ENCODE measurements at regions not wholly inside any gene's neighbourhood (a gene's known extent, or its start where the extent isn't known, plus 50 kb on each side); places are given as distances from the start of the nearest gene placed in this dataset.

GRCh38 chr11:115631609-115632008, 127.4 kb upstream of the CADM1 start:
- no peak for TF ChIP-seq CTCF (IDR thresholded peaks at IDR 0.05)
- Mint-ChIP-seq H3K36me3 (ENCODE audit: low read depth) (peaks cover 4% of the 10 kb centered on the region), H3K4me3 (no peak overlapping the region), H3K27me3 (ENCODE audit: low read depth, poor library complexity) (peaks cover 6% of the 10 kb centered on the region), H3K4me1 (peaks cover 58% of the 10 kb centered on the region), H3K27ac (no peak overlapping the region), H3K9me3 (peaks cover 12% of the 10 kb centered on the region)
- no peak for DNase-seq

- H3K27ac Mint-ChIP-seq: peak overlapping the region; percentile 72
These were observed 126.0 kb upstream of the CADM1 start for GRCh38 chr11:115630214-115630613.

GRCh38 chr11:115629456-115630015, 125.3 kb upstream of the CADM1 start:
- no peak for DNase-seq
- peaks cover 5% of the 10 kb centered on the region for H3K27me3 Mint-ChIP-seq (ENCODE audit: low read depth, poor library complexity)
- peaks cover 4% of the 10 kb centered on the region for H3K36me3 Mint-ChIP-seq (ENCODE audit: low read depth)
- no peak for TF ChIP-seq CTCF (IDR thresholded peaks at IDR 0.05)
- peaks cover 10% of the 10 kb centered on the region for H3K9me3 Mint-ChIP-seq
- peak overlapping the region; percentile 47 for H3K4me3 Mint-ChIP-seq
- H3K27ac Mint-ChIP-seq: peak overlapping the region; percentile 72
- peaks cover 65% of the 10 kb centered on the region for H3K4me1 Mint-ChIP-seq

More at GRCh38 chr11:115630214-115630613, 126.0 kb upstream of the CADM1 start:
- H3K4me3 Mint-ChIP-seq: peak overlapping the region; percentile 47
- peaks cover 4% of the 10 kb centered on the region for H3K36me3 Mint-ChIP-seq (ENCODE audit: low read depth)
- DNase-seq: no peak
- peaks cover 12% of the 10 kb centered on the region for H3K9me3 Mint-ChIP-seq
- TF ChIP-seq CTCF (IDR thresholded peaks at IDR 0.05): no peak
- peaks cover 62% of the 10 kb centered on the region for H3K4me1 Mint-ChIP-seq
- peaks cover 6% of the 10 kb centered on the region for H3K27me3 Mint-ChIP-seq (ENCODE audit: low read depth, poor library complexity)

- no peak for DNase-seq
- H3K27ac Mint-ChIP-seq: no peak overlapping the region
These were observed 123.6 kb upstream of the CADM1 start for GRCh38 chr11:115627666-115628460.

GRCh38 chr11:115627071-115627470, 122.9 kb upstream of the CADM1 start:
- Mint-ChIP-seq H3K27me3 (ENCODE audit: low read depth, poor library complexity) (peaks cover 7% of the 10 kb centered on the region), H3K27ac (no peak overlapping the region), H3K9me3 (peaks cover 1% of the 10 kb centered on the region), H3K4me3 (no peak overlapping the region), H3K4me1 (peaks cover 86% of the 10 kb centered on the region), H3K36me3 (ENCODE audit: low read depth) (peaks cover 2% of the 10 kb centered on the region)
- DNase-seq: no peak
- TF ChIP-seq CTCF (IDR thresholded peaks at IDR 0.05): no peak

More at GRCh38 chr11:115627666-115628460, 123.6 kb upstream of the CADM1 start:
- peaks cover 81% of the 10 kb centered on the region for H3K4me1 Mint-ChIP-seq
- no peak for TF ChIP-seq CTCF (IDR thresholded peaks at IDR 0.05)
- peaks cover 4% of the 10 kb centered on the region for H3K36me3 Mint-ChIP-seq (ENCODE audit: low read depth)
- H3K27me3 Mint-ChIP-seq (ENCODE audit: low read depth, poor library complexity): peaks cover 7% of the 10 kb centered on the region
- H3K9me3 Mint-ChIP-seq: peaks cover 4% of the 10 kb centered on the region
- H3K4me3 Mint-ChIP-seq: no peak overlapping the region

Data from nephron progenitor cell (in vitro differentiated cells).